ENCODE measurements at regions not wholly inside any gene's neighbourhood (a gene's known extent, or its start where the extent isn't known, plus 50 kb on each side); places are given as distances from the start of the nearest gene placed in this dataset.

DNA sequence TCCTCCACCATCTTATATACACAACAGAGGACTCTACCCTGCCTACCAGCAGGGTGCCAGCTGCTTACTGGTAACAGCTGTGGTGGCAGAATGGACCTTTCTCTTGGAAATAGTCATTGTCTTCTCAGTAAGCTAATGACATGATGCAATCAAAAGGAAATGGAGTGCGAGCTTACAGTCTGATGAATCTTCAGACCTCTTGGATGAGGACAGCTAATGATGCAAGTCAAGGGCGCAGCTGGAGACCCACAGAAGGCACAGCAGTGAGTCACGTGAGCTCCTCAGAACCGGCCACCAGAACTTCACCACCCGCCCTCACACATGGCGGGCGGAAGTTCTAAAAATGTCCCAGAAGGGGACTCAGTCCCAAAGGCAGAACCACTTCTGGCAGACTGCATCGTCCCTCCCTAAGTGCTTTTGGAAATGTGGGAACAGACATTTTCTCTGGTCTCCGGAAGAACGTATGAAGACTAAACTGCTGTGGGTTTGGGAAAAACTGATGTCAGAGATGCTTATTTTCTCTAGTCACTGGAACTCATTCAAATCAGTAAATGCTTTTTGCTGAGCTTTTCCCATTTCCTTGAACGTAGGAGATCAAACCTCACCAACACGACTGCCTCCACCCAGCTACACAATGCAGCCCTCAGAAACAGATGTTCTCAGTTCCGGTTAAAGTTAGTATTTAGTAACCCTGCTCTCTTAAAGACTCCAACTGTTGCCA is 96.4 kb downstream of the FAS start:
- no peaks in the 10 kb centered on the region for H3K27me3 ChIP-seq
- ATAC-seq (peak; percentile 89 to 91), DNase-seq (peak; percentile 56 to 78)
- TF ChIP-seq, protein P1, sequence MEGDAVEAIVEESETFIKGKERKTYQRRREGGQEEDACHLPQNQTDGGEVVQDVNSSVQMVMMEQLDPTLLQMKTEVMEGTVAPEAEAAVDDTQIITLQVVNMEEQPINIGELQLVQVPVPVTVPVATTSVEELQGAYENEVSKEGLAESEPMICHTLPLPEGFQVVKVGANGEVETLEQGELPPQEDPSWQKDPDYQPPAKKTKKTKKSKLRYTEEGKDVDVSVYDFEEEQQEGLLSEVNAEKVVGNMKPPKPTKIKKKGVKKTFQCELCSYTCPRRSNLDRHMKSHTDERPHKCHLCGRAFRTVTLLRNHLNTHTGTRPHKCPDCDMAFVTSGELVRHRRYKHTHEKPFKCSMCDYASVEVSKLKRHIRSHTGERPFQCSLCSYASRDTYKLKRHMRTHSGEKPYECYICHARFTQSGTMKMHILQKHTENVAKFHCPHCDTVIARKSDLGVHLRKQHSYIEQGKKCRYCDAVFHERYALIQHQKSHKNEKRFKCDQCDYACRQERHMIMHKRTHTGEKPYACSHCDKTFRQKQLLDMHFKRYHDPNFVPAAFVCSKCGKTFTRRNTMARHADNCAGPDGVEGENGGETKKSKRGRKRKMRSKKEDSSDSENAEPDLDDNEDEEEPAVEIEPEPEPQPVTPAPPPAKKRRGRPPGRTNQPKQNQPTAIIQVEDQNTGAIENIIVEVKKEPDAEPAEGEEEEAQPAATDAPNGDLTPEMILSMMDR (IDR thresholded peaks at IDR 0.05 in 4 of 5, conservative IDR thresholded peaks at IDR 0.05 in 1 of 5): no peak
- TF ChIP-seq POLR2A (IDR thresholded peaks at IDR 0.05): no peak
- peaks cover 0 to 8% of the 10 kb centered on the region in 2 donors for H3K4me1 ChIP-seq
- in situ Hi-C loops (cut with MboI; ENCODE audit: low sequenced_read_pairs in 4 of 4): no loop called here
- H3K36me3 ChIP-seq: no peaks in the 10 kb centered on the region
- H3K27ac ChIP-seq: peak overlapping the region; percentile 57 to 72 (median 62)
- intact Hi-C loops (cut with DNase I; ENCODE audit: low total_unique reads): no loop called here
- no peaks in the 10 kb centered on the region for H3K9me3 ChIP-seq
- peak overlapping the region; percentile 1 to 32 (median 16) for H3K4me3 ChIP-seq

DNA sequence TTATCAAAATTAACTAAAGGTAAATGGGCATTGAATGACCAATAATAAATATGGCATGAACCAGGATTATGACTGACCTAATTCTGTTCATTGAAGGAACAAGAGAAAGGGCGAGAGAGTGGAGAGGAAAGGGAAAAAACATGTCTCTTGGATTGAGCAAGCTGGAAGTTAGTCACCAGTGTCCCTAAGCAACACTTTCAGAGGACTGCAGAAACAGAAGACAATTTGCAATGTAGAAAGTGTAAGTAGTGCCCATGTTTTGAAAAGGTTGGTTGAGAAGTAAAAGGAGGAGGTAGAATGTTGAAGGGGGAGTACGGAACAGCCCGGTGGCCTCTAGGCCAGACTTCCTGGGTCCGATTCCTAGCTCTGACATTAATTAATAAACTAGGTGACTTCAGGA is 94.6 kb downstream of the FAS start:
- Histone ChIP-seq H3K4me3 (no peak overlapping the region), H3K9me3 (no peaks in the 10 kb centered on the region), H3K27ac (no peak overlapping the region), H3K27me3 (no peaks in the 10 kb centered on the region), H3K4me1 (peaks cover 0 to 8% of the 10 kb centered on the region in 2 donors), H3K36me3 (no peaks in the 10 kb centered on the region)
- DNase-seq (no peak), ATAC-seq (no peak)
- intact Hi-C loops (cut with DNase I; ENCODE audit: low total_unique reads): no loop called here
- TF ChIP-seq, protein P1 (IDR thresholded peaks at IDR 0.05 in 4 of 5, conservative IDR thresholded peaks at IDR 0.05 in 1 of 5): no peak
- TF ChIP-seq POLR2A (IDR thresholded peaks at IDR 0.05): no peak
- in situ Hi-C loops (cut with MboI; ENCODE audit: low sequenced_read_pairs in 4 of 4): no loop called here

DNA sequence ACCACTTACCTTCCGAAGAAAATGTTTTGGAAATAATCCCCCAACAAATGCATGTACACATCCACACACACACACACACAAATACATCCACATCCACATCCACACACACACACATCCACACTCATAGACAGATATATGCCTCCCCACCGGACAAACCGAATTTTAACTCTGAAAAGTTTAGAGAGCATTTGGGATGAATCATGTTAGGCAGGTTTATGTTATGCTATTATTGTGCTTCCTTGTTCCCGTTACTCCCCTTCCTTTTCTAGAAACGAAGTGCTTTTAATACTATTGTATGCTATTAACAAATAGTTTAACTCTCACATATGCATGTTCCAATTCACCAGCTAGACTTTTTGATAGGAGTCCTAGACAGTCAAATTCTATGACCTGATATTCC is 91.5 kb downstream of the FAS start:
- in situ Hi-C loops (cut with MboI; ENCODE audit: low sequenced_read_pairs in 4 of 4) (no loop called here), intact Hi-C loops (cut with DNase I; ENCODE audit: low total_unique reads) (no loop called here)
- Histone ChIP-seq H3K9me3 (no peaks in the 10 kb centered on the region), H3K27ac (no peak overlapping the region), H3K4me3 (no peak overlapping the region), H3K36me3 (no peaks in the 10 kb centered on the region), H3K27me3 (no peaks in the 10 kb centered on the region), H3K4me1 (peaks cover 0 to 2% of the 10 kb centered on the region in 2 donors)
- ATAC-seq (no peak), DNase-seq (no peak)
- no peak for TF ChIP-seq POLR2A (IDR thresholded peaks at IDR 0.05)
- TF ChIP-seq, protein P1 (IDR thresholded peaks at IDR 0.05 in 4 of 5, conservative IDR thresholded peaks at IDR 0.05 in 1 of 5): no peak

DNA sequence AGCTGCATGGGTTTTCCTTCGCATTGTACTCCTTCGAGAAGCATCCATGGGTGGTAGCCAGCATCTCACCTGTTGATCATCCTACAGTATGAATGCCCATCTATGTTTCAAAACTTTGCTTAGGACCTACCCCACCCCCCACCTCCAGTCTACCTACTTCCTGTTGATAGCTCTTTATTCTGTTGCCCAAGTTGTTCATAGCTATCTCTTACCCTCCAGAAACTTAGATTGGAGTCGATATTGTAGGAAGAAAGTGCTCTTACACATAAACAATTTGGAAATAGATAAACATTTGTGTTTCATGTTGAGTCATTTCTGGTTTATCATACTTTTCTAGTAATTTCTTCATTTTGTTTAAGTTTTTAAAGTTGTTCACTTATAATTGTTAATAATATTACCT is 90.1 kb downstream of the FAS start:
- no peaks in the 10 kb centered on the region for H3K36me3 ChIP-seq
- H3K27ac ChIP-seq: no peak overlapping the region
- H3K4me1 ChIP-seq: no peaks in the 10 kb centered on the region
- ATAC-seq: no peak
- in situ Hi-C loops (cut with MboI; ENCODE audit: low sequenced_read_pairs in 4 of 4): no loop called here
- no peak for DNase-seq
- intact Hi-C loops (cut with DNase I; ENCODE audit: low total_unique reads): no loop called here
- no peak overlapping the region for H3K4me3 ChIP-seq
- TF ChIP-seq POLR2A (IDR thresholded peaks at IDR 0.05): no peak
- TF ChIP-seq, protein P1 (IDR thresholded peaks at IDR 0.05 in 4 of 5, conservative IDR thresholded peaks at IDR 0.05 in 1 of 5): no peak
- no peaks in the 10 kb centered on the region for H3K9me3 ChIP-seq
- no peaks in the 10 kb centered on the region for H3K27me3 ChIP-seq

DNA sequence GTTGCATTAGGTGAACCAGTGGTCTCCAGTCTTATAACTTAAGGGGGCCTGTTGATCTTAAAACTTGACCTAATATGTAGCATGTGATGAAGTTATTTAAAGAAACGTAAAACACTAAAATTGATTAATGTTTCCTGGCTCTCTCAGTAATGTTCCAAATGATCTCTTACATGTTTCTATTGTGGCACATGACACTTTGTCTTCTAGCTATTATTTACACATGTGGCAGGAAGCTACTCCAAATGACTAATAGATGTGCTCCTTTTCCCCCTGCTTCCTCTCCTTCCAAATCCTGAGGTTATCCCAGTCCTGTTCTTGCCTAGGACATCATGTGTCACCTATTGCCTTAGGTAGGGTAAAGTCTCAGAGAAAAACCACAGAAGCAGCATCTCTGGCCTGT is 89.4 kb downstream of the FAS start:
- ATAC-seq (no peak), DNase-seq (no peak)
- Histone ChIP-seq H3K27me3 (no peaks in the 10 kb centered on the region), H3K27ac (no peak overlapping the region), H3K9me3 (no peaks in the 10 kb centered on the region), H3K36me3 (no peaks in the 10 kb centered on the region), H3K4me1 (no peaks in the 10 kb centered on the region), H3K4me3 (no peak overlapping the region)
- intact Hi-C loops (cut with DNase I; ENCODE audit: low total_unique reads): no loop called here
- in situ Hi-C loops (cut with MboI; ENCODE audit: low sequenced_read_pairs in 4 of 4): no loop called here
- TF ChIP-seq, protein P1 (IDR thresholded peaks at IDR 0.05 in 4 of 5, conservative IDR thresholded peaks at IDR 0.05 in 1 of 5): no peak
- no peak for TF ChIP-seq POLR2A (IDR thresholded peaks at IDR 0.05)
